ENCODE measurements at regions not wholly inside any gene's neighbourhood (a gene's known extent, or its start where the extent isn't known, plus 50 kb on each side); places are given as distances from the start of the nearest gene placed in this dataset.

DNA sequence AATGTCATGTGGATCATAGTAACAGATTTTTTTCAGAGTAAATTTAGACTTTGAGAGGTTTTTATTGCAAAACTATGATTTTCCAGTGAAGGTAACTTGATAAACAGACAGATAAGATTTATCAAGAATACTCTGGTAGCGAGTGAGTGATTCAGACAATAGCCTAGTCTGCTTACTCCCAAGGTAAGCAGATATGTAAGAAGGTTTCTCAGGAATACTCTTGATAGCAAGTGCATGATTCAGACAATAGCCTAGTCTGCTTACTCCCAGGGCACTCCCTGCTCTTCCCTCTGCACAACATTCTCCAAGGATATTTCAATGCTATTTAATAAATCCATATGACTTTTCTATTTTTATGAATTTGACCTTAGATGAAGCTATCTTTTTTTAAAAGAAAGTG is 1881.5 kb downstream of the EFNA5 start:
- TF ChIP-seq, protein P1, sequence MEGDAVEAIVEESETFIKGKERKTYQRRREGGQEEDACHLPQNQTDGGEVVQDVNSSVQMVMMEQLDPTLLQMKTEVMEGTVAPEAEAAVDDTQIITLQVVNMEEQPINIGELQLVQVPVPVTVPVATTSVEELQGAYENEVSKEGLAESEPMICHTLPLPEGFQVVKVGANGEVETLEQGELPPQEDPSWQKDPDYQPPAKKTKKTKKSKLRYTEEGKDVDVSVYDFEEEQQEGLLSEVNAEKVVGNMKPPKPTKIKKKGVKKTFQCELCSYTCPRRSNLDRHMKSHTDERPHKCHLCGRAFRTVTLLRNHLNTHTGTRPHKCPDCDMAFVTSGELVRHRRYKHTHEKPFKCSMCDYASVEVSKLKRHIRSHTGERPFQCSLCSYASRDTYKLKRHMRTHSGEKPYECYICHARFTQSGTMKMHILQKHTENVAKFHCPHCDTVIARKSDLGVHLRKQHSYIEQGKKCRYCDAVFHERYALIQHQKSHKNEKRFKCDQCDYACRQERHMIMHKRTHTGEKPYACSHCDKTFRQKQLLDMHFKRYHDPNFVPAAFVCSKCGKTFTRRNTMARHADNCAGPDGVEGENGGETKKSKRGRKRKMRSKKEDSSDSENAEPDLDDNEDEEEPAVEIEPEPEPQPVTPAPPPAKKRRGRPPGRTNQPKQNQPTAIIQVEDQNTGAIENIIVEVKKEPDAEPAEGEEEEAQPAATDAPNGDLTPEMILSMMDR (conservative IDR thresholded peaks at IDR 0.05; ENCODE audit: low read length): no peak
- TF ChIP-seq EZH2phosphoT487 (IDR thresholded peaks at IDR 0.05; ENCODE audit: borderline replicate concordance, low read depth, low read length): no peak

DNA sequence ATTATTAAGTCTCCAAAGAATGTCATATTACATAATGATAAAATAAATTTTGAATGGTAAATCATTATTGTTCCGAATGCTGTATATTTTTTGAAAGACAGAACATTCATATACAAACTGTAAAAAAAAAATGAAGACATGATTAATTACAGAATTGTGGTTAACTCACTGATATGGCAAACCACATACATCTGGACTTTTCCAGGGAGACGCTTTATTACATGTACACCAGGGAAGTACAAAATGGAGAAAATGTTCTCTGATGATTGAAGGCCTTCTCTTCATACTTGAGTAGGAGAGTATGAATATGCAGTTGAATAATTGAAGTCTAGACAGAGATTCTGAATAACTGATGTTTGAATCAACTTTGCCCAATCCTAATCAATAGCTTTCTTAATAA is 1886.9 kb downstream of the EFNA5 start:
- Histone ChIP-seq H3K36me3 (ENCODE audit: insufficient read depth, low read length) (no peaks in the 10 kb centered on the region), H2AFZ (ENCODE audit: low read length) (no peak overlapping the region), H3K4me2 (ENCODE audit: low read length) (no peak overlapping the region), H3K27ac (ENCODE audit: low read depth, low read length, poor library complexity, severe bottlenecking) (no peak overlapping the region), H3K79me2 (ENCODE audit: insufficient read depth, low read depth, low read length) (no peaks in the 10 kb centered on the region), H3K9me2 (ENCODE audit: insufficient read depth, low read length) (no peaks in the 10 kb centered on the region), H3K4me1 (ENCODE audit: insufficient read depth, low read length, poor library complexity, severe bottlenecking) (no peaks in the 10 kb centered on the region), H3K4me3 (ENCODE audit: low read depth, low read length, poor library complexity, severe bottlenecking) (no peak overlapping the region), H4K20me1 (ENCODE audit: insufficient read depth, low read length) (no peaks in the 10 kb centered on the region), H3K9me3 (ENCODE audit: low read length) (no peaks in the 10 kb centered on the region)
- TF ChIP-seq EZH2phosphoT487 (IDR thresholded peaks at IDR 0.05; ENCODE audit: borderline replicate concordance, low read depth, low read length): no peak
- TF ChIP-seq, protein P1 (conservative IDR thresholded peaks at IDR 0.05; ENCODE audit: low read length): no peak
- POLR2A ChIA-PET: interaction anchor here (0.7 kb wide), 1 partner anchor 1513 kb away, joined by 3 read pairs; no protein-coding TSS in a partner anchor
- intact Hi-C loops (cut with micrococcal nuclease; ENCODE audit: unreplicated experiment): no loop called here
- BruUV-seq (replicated peaks): no TSS peak
- no peak for DNase-seq (ENCODE audit: low spot score)
- CTCF ChIA-PET (ENCODE audit: unreplicated experiment): no interaction called here

More for the DNA sequence above, 1881.5 kb downstream of the EFNA5 start:
- no peaks in the 10 kb centered on the region for H3K36me3 ChIP-seq (ENCODE audit: insufficient read depth, low read length)
- H3K79me2 ChIP-seq (ENCODE audit: insufficient read depth, low read depth, low read length): no peaks in the 10 kb centered on the region
- ChIA-PET CTCF (ENCODE audit: unreplicated experiment) (no interaction called here), POLR2A (no interaction called here)
- no peak overlapping the region for H3K4me2 ChIP-seq (ENCODE audit: low read length)
- intact Hi-C loops (cut with micrococcal nuclease; ENCODE audit: unreplicated experiment): no loop called here
- no peaks in the 10 kb centered on the region for H3K9me3 ChIP-seq (ENCODE audit: low read length)
- H2AFZ ChIP-seq (ENCODE audit: low read length): no peak overlapping the region
- no peaks in the 10 kb centered on the region for H4K20me1 ChIP-seq (ENCODE audit: insufficient read depth, low read length)
- no peaks in the 10 kb centered on the region for H3K4me1 ChIP-seq (ENCODE audit: insufficient read depth, low read length, poor library complexity, severe bottlenecking)
- no peak for DNase-seq (ENCODE audit: low spot score)
- H3K9me2 ChIP-seq (ENCODE audit: insufficient read depth, low read length): no peaks in the 10 kb centered on the region
- no peak overlapping the region for H3K4me3 ChIP-seq (ENCODE audit: low read depth, low read length, poor library complexity, severe bottlenecking)
- BruUV-seq (replicated peaks): no TSS peak
- no peak overlapping the region for H3K27ac ChIP-seq (ENCODE audit: low read depth, low read length, poor library complexity, severe bottlenecking)

DNA sequence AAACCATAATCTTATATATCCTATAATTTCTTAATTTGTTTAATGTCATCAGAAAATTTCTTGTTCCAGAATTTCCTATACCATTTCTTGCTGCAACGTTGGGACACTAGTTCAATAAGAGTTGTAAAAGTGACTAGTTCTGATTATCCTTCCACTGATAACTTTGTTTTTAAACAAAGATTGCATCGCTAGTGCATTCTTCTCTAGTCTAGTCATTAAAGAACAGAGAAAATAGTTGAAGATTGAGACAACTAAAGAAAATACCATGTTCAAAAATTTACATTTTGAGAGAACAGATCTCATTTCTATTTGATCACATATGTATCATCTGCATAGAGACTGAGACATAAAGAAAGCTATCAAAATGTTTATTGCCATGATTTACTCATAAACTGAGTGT is 1888.2 kb downstream of the EFNA5 start:
- Histone ChIP-seq H3K79me2 (ENCODE audit: insufficient read depth, low read depth, low read length) (no peaks in the 10 kb centered on the region), H3K9me3 (ENCODE audit: low read length) (no peaks in the 10 kb centered on the region), H3K4me1 (ENCODE audit: insufficient read depth, low read length, poor library complexity, severe bottlenecking) (no peaks in the 10 kb centered on the region), H3K27ac (ENCODE audit: low read depth, low read length, poor library complexity, severe bottlenecking) (no peak overlapping the region), H3K4me3 (ENCODE audit: low read depth, low read length, poor library complexity, severe bottlenecking) (no peak overlapping the region), H3K36me3 (ENCODE audit: insufficient read depth, low read length) (no peaks in the 10 kb centered on the region), H3K9me2 (ENCODE audit: insufficient read depth, low read length) (no peaks in the 10 kb centered on the region), H3K4me2 (ENCODE audit: low read length) (no peak overlapping the region), H2AFZ (ENCODE audit: low read length) (no peak overlapping the region), H4K20me1 (ENCODE audit: insufficient read depth, low read length) (no peaks in the 10 kb centered on the region)
- TF ChIP-seq, protein P1 (conservative IDR thresholded peaks at IDR 0.05; ENCODE audit: low read length): no peak
- TF ChIP-seq EZH2phosphoT487 (IDR thresholded peaks at IDR 0.05; ENCODE audit: borderline replicate concordance, low read depth, low read length): no peak
- ChIA-PET POLR2A (interaction anchor here (0.5 kb wide), 1 partner anchor 1074 kb away, joined by 4 read pairs; no protein-coding TSS in a partner anchor), CTCF (ENCODE audit: unreplicated experiment) (no interaction called here)
- BruUV-seq (replicated peaks): no TSS peak
- DNase-seq (ENCODE audit: low spot score): no peak
- intact Hi-C loops (cut with micrococcal nuclease; ENCODE audit: unreplicated experiment): no loop called here
